ENCODE measurements at regions not wholly inside any gene's neighbourhood (a gene's known extent, or its start where the extent isn't known, plus 50 kb on each side); places are given as distances from the start of the nearest gene placed in this dataset.

GRCh38 chr4:145427991-145428390, 53.7 kb upstream of the SMAD1 start:
- TF ChIP-seq, protein P1, sequence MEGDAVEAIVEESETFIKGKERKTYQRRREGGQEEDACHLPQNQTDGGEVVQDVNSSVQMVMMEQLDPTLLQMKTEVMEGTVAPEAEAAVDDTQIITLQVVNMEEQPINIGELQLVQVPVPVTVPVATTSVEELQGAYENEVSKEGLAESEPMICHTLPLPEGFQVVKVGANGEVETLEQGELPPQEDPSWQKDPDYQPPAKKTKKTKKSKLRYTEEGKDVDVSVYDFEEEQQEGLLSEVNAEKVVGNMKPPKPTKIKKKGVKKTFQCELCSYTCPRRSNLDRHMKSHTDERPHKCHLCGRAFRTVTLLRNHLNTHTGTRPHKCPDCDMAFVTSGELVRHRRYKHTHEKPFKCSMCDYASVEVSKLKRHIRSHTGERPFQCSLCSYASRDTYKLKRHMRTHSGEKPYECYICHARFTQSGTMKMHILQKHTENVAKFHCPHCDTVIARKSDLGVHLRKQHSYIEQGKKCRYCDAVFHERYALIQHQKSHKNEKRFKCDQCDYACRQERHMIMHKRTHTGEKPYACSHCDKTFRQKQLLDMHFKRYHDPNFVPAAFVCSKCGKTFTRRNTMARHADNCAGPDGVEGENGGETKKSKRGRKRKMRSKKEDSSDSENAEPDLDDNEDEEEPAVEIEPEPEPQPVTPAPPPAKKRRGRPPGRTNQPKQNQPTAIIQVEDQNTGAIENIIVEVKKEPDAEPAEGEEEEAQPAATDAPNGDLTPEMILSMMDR (IDR thresholded peaks at IDR 0.05), result no peak
- no peak for TF ChIP-seq POLR2A (IDR thresholded peaks at IDR 0.05)

All from breast epithelium (tissue), 3 donors.